GM19452 (cell line): ENCODE measurements at regions not wholly inside any gene's neighbourhood (a gene's known extent, or its start where the extent isn't known, plus 50 kb on each side); places are given as distances from the start of the nearest gene placed in this dataset.
"Not testable (repeated sequence)": the region's sequence is repeated elsewhere in the genome, so short reads cannot be mapped to it uniquely, and the experiment has no call there.

Source experiments
- ATAC-seq: cut with Tn5 transposase; IDR thresholded peaks from one replicate; pipeline ENCODE4 v1.9.1; 2021; ENCODE audit not compliant: unreplicated experiment

DNA sequence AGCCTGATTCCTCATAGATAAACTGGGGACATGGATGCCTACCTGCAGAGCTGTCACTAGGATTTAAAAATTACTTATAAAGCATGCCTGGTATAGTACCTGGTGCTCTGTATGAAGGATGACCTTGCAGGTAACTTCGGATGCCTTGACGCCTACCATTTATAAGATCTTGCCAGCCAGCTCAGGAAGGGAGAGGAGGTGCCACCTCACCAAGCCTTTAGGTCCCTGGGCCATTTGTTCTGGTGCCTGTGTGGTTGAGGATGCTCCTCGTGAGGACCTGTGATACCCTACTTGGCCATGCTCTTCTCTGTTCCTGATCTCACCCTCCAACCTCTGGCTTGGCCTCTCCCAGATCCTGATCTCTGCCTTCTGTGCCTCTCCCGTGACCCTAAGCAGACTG, 85.2 kb downstream of the FDX1 start:
- ATAC-seq, result no peak

GRCh38 chr11:110517381-110517780, 87.6 kb downstream of the FDX1 start:
- ATAC-seq, result not testable (repeated sequence)

DNA sequence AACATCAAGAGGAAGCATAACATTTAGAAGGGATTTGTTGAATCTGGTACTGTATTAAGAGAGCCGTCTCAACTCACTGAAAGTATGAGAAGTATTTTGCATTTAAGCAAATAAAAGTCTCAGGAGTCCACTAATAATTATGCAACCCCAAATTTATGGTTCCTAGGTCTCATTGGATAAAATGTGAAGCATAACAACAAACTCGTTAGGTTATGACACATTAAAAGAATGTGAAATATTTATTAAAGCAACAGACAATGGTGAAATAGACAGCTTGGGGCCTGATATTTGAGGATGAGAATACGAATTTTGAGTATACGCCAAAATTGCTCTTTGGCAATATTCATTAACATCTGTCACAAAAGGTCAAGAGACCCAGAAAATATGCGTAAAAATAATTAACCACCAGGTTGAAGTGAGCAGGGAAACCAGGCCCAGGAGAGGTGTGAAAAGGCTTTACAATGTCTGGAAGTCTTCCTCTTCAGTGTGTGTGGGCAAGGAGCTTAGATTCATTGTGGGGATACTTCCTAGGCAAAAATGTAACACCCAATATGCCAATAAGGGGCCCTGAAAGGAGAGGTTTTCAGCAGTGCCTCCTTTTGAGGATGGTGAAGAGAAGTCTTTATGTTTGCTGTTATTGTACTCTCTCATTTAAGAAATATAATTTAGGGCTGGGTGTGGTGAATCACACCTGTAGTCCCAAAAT, 89.2 kb downstream of the FDX1 start:
- ATAC-seq, result no peak

- no peak for ATAC-seq
These were observed 90.0 kb downstream of the FDX1 start for GRCh38 chr11:110519796-110520195.

GRCh38 chr11:110522471-110522870, 92.7 kb downstream of the FDX1 start:
- ATAC-seq, result no peak

GRCh38 chr11:110524238-110524637, 94.5 kb downstream of the FDX1 start:
- no peak for ATAC-seq

DNA sequence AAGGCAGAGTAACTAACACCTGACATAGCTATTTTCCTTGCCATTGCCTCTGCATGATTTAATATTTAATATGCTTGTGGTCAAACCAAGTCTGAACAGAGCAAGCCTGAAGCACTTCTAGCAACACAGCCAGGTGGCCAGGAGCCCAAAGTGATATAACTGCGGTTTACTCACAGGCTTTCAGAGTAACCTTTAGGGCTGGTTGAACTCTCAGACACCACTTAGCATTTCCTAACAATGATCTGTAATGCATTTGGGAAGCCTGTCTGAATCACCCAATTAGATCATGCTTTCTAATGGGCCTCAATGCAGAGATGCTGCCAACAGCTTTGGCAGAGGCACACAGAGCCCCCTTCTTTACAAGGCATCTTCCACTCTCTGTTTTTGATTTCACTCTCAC, 96.1 kb downstream of the FDX1 start:
- peak; percentile 93 for ATAC-seq

DNA sequence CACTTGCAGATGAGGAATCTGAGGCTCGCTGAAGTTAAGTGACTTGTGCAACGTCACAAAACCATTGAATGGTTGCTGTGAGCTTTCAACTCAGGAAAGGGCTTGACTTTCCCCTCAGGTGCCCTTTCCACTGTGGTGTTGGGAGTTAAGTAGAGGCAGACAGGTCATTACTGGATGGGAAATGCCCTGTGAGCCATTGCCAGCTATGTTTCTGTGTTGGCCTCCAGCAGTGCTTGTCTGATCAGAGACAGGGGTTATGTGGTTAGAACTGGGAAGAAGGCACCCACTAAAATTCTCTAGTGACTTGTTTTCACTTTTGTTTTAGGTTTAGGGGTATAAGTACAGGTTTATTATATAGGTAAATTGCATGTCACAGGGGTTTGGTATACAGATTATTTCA, 96.6 kb downstream of the FDX1 start:
- peak; percentile 62 for ATAC-seq
